ENCODE measurements at regions not wholly inside any gene's neighbourhood (a gene's known extent, or its start where the extent isn't known, plus 50 kb on each side); places are given as distances from the start of the nearest gene placed in this dataset.
A peak's percentile ranks its signal among the peaks of the same experiment; 100 is the strongest.

DNA sequence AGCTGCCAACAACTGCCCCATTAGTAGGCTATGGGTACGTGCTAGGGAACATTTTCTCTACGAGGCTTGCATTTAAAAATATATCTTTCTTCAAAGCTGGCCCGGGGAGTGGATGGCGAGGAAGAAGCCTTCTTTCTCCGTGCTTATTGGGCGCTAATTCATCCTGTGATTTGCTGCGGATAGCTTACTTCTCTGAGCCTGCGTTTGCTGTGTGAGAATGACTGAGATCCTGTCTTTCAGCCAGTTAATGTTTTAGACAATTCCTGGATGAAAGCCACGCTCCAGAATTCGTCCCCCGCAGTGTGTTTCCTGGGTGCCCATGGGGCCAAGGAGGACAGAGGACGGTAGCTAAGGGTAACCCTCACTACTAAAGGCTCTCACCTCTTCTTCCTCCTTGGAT lies 57.8 kb upstream of the TARBP1 start:
- DNase-seq (ENCODE audit: low spot score), result no peak

DNA sequence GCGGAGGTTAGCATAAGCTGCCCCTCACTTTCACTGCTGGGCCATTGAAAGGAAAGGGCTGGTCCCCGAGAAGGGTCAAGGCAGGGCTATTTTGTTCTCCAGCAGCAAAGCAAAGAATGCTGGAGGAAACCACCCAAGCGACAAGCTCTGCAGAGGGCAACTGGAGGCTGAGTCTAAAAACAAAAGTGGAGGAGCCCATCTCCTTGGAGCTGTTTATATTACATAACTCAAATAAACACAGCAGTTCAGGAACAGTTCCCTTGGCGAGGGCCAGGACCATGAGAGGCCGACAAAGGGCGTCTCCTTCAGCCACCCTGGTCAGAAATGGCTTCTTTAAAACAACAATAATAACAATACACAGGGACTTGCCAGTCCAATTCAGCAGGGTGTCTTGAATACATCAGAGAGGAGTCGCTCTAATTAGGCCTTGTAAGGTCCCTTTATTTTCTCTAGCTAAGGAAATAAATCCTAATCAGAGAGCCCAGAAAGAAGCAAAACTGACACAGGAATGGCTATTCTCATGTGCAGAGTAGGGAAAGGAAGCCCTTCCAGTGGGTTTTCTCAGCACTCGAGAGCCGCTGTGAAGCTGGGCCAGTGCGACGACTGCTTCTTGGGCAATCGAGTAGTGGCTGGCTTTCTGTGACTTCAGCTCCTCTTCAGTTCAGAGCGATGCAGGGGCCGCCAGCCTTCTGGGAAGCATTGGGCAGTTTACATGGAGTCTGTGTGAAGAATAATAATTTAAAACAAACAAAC lies 57.0 kb upstream of the TARBP1 start:
- DNase-seq (ENCODE audit: low spot score), result peak; percentile 62

DNA sequence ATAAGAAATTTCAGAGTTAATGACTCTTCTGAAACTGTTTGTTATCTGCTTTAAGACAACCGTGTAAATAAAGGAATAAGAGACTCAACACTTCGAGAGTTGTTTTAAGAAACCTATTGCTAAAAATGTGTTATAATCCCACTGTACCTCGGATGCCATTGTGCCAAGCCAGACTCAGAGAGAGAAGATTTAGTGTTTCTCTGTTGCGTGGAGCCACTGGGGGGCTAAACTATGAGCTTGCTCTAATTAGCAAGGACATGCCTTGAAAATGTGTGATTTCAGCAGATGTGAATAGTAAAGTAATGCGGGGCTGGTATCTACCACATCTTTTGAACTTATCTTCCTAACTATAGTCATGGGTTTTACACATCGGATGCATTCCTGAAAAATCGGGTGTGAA lies 56.2 kb upstream of the TARBP1 start:
- DNase-seq (ENCODE audit: low spot score), result no peak

DNA sequence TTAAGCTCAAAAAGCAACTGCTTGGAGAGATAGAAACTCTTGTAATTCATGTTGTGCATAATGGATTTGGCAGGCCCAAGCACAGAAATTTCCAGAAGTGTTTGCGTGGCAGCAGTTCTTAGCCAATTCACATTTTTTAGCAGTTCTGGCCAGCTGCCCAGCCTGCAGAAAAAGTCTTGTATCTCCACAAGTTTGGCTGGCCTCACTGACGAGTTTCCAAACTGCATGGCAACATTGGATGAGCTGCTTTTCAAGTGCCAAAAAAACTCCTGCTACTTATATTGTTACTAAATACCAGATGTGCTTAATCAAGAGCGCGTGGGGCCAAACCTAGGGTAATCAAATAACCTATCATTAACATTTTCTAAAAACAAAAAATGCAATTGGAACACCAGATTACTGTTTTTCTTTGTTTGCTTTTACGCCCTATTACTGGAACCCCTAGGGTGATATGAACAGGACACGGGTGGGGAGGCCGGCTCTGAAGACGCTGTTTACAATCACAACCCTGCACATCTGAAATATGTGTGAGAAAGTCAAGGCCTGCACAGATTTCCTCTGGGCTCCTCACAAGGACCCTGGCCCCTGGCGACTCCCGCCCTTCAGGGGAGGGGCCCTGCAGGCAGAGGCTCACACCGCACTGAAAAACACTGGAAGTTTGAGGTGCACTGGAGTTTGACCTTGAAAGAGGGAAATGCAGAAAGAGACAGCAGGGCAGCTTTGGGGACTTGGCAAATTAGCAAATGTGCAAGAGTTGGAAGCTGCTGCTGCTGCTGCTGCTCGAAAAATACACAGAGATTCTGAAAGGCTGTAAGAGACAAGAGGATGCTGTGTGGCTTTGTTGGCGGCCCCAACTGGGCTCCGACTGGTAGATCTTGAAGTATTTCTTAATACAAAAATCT lies 55.2 kb upstream of the TARBP1 start:
- peak; percentile 87 for DNase-seq (ENCODE audit: low spot score)

DNA sequence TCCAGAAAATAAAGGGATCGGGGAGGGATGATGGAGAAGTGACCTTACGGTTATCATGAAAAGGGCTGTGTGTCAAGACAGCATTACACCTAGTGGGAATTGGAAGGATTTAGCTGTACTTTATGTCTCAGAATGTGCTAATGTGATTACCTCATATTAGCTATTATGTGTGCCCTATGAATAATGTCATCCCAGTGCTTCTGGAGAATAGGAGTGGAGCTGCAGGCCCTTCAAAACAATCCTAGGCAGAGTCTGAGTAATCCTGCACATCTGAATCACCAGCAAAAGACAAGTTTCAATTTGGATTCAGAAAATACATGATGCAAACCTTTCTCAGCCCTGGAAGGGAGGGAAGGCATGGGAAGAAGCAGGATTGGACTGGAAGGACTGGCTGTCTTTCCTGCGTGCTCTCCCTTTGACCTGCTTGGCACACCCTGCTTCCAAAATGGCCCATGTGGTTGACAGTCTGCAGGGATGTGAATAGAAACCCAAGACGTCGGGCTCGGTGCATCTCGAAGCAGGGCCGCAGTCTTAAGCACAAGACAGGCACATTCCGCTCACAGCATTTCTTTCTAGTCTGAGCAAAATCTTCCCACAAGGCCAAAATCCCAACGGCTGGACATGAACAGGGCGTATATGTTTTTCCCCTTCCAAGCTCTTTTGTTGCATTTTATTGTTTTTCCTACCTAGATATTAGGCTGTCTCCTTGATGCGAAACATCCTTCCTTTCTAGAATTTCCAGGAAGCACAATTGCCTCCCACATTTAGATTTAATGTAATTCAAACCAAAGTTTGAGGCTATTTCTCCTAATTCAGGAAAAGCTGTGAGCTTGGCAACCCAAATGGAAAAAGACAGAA lies 54.3 kb upstream of the TARBP1 start:
- no peak for DNase-seq (ENCODE audit: low spot score)

DNA sequence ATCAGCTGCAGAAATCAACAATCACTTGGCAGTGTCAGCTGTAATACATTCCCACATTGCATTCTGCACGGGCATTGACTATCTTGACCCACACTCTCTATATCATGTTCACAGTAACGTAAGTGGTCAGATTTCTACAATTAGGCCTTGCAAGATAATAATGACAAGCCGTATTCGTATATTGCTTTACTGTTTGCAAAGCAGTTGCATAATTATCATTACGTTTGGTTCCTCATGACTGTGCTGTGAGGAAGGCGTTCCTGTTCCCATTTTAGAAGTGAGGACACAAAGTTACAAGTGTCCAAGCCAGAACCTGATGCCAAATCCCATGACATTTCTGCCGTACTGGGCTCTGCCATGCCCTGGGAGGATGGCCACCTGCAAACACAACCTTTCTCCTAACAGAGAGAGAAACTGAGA lies 53.5 kb upstream of the TARBP1 start:
- no peak for DNase-seq (ENCODE audit: low spot score)

- no peak for DNase-seq (ENCODE audit: low spot score)
Observed at GRCh38 chr1:234531151-234531635, 52.2 kb upstream of the TARBP1 start.

DNA sequence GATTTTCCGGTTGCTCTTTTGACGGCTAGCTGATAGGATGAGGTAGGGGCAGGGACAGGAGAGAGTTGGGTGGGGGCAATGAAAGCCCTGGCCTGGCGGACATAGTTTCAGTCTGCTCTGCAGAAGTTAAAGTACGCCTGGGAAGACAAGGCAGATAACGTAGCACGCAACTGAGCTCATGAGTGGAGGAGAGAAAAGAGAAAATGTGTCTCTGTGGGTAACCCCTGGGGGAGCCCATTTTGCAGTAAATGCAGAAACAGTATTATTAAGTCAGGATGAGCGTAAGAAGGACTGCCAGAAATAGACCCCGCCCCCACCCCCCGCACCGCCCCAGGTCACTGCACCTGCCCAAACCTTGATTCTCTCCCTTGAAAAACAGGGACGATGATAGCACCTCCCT lies 51.7 kb upstream of the TARBP1 start:
- no peak for DNase-seq (ENCODE audit: low spot score)

- DNase-seq (ENCODE audit: low spot score), result no peak
Observed at GRCh38 chr1:234529950-234530237, 50.9 kb upstream of the TARBP1 start.

DNA sequence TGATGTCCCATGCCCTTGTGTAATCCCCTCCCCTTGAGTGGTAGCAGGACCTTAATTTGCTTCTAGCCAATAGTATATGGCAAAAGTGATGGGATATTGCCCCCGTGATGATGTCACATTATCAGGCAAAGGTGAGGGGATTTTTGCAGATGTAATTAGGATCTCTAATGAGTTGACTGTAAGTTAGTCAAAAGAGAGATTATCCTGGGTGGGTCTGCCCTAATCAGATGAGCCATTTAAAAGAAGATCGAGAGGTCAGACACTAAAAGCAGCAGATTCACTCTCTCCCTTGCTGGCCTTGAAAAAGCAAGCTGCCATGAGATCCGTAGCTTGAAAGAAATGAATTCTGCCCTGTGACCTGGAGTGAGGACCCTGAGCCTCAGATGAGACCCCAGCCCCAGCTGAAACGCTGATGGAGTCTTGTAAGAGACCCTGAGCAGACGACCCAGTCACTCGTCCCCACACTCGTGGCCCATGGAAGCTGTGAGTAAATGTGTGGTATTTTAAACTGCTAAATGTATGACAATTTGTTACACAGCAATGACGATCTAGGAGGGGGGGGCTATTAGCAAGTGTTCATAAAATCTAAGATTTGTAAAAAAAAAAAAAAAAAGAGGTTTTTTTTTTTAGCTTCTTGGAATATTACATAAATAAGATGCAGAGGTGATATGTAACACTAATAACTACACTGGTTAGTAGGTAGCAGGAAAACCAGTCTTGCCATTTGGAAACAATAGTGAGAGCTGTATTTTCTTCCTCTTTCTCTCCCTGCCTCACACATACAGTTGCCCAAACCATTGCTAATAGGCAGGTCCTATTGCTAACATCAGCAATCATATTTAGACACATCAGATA lies 50.3 kb upstream of the TARBP1 start:
- DNase-seq (ENCODE audit: low spot score), result no peak

Data from mucosa of gallbladder (tissue), 1 donor.